Adrenal gland (tissue), 9 donors: ENCODE measurements at regions not wholly inside any gene's neighbourhood (a gene's known extent, or its start where the extent isn't known, plus 50 kb on each side); places are given as distances from the start of the nearest gene placed in this dataset.

Experiments
- DNase-seq, 7 donors: peaks; one replicate each; pipeline ENCODE4 v3.0.0-alpha.2; 2019 to 2020
- H3K27ac ChIP-seq, 5 donors: fragments of 200-600 bp; sonication (generic) in 4 of 5; 1 replicate in 3 of 5; 2 replicates in 2 of 5; pipeline versions ENCODE4 v1.5.1 to v1.8.0; 2016 to 2020; ENCODE audit warnings: mild to moderate bottlenecking in 1 of 5
- H3K27me3 ChIP-seq: fragments of 200-600 bp; 2 replicates; pipeline ENCODE4 v1.8.0; 2021
- H3K36me3 ChIP-seq, 2 donors: fragments of 200-600 bp; replicated peaks in 1 of 2; 1 replicate in 1 of 2; 2 replicates in 1 of 2; pipeline versions ENCODE4 v1.5.1 to v1.8.0; 2018 to 2022
- H3K4me1 ChIP-seq, 2 donors: fragments of 200-600 bp; replicated peaks in 1 of 2; 1 replicate in 1 of 2; 2 replicates in 1 of 2; pipeline versions ENCODE4 v1.5.1 to v1.8.0; 2018 to 2021
- H3K4me3 ChIP-seq, 4 donors: fragments of 200-600 bp; sonication (generic) in 3 of 4; one replicate each; pipeline ENCODE4 v1.5.1; 2016 to 2018
- H3K9me3 ChIP-seq, 3 donors: fragments of 200-600 bp; sonication (generic) in 1 of 3; replicated peaks in 1 of 3; 1 replicate in 2 of 3; 2 replicates in 1 of 3; pipeline versions ENCODE4 v1.5.1 to v1.8.0; 2016 to 2021
- CTCF ChIP-seq, 6 experiments: fragments of 450-650 bp in 4 of 6; fragments of 200-600 bp in 2 of 6; sonication (generic) in 1 of 6; IDR thresholded peaks; 1 replicate in 5 of 6; 2 replicates in 1 of 6; pipeline versions ENCODE4 v1.5.1 to v1.8.0; 2016 to 2021; ENCODE audit warnings: antibody characterized with exemption in 6 of 6, mild to moderate bottlenecking in 2 of 6, moderate library complexity in 1 of 6
- POLR2A ChIP-seq, 2 donors: fragments of 450-650 bp; IDR thresholded peaks; one replicate each; pipeline ENCODE4 v1.6.1; 2017; ENCODE audit warnings: antibody characterized with exemption in 2 of 2, mild to moderate bottlenecking in 2 of 2, moderate library complexity in 1 of 2
- WGBS, 4 donors: extraction: QIAGEN DNeasy Blood & Tissue Kit in 2 of 4; methylation state at CpG; one replicate each; pipeline versions ENCODE4 v1.1.5 to v1.1.7; 2013 to 2017; 5-methylcytosine and 5-hydroxymethylcytosine counted together
- intact Hi-C, 2 donors: fragments of 100-400 bp; cut with DNase I; formaldehyde crosslinking; loops; one replicate each; pipeline versions ENCODE4 v1.14.1 to v1.15.0; 2022 to 2023
- donor health status: healthy with polysubstance abuse.
- donor health status: Bipolar disorder and iron deficiency.
- donor health status: DM: yes; HTN: yes; CAD: no.
- donor health status: DM: no; HTN: no; CAD: no.
- donor health status: DM: no; HTN: no; CAD: no.

- Histone ChIP-seq H3K9me3 (no peaks in the 10 kb centered on the region), H3K36me3 (no peaks in the 10 kb centered on the region), H3K27me3 (no peaks in the 10 kb centered on the region), H3K4me3 (no peak overlapping the region), H3K4me1 (no peaks in the 10 kb centered on the region), H3K27ac (no peak overlapping the region)
- 91 to 94% (median 92%) methylated on average over 4 of the region's 4 CpGs for WGBS, 4 donors
- no peak for DNase-seq
- TF ChIP-seq CTCF (IDR thresholded peaks at IDR 0.05) (no peak), POLR2A (IDR thresholded peaks at IDR 0.05) (no peak)
- intact Hi-C loops: no loop called here
These were observed 418.2 kb downstream of the IRS2 start for GRCh38 chr13:109368230-109368629.

GRCh38 chr13:109366525-109366924 is 419.9 kb downstream of the IRS2 start:
- Histone ChIP-seq H3K4me3 (no peak overlapping the region), H3K9me3 (no peaks in the 10 kb centered on the region), H3K27me3 (no peaks in the 10 kb centered on the region), H3K27ac (no peak overlapping the region), H3K4me1 (no peaks in the 10 kb centered on the region), H3K36me3 (no peaks in the 10 kb centered on the region)
- WGBS, 4 donors: 94 to 100% (median 99%) methylated on average over 2 of the region's 2 CpGs
- no peak for DNase-seq
- TF ChIP-seq POLR2A (IDR thresholded peaks at IDR 0.05) (no peak), CTCF (IDR thresholded peaks at IDR 0.05) (no peak)
- intact Hi-C loops: no loop called here

- Histone ChIP-seq H3K9me3 (no peaks in the 10 kb centered on the region), H3K36me3 (no peaks in the 10 kb centered on the region), H3K4me3 (no peak overlapping the region), H3K27me3 (no peaks in the 10 kb centered on the region), H3K27ac (no peak overlapping the region), H3K4me1 (no peaks in the 10 kb centered on the region)
- intact Hi-C loops: no loop called here
- 86 to 93% (median 91%) methylated on average over 6 of the region's 6 CpGs for WGBS, 4 donors
- TF ChIP-seq CTCF (IDR thresholded peaks at IDR 0.05): no peak
- TF ChIP-seq POLR2A (IDR thresholded peaks at IDR 0.05): no peak
- DNase-seq: no peak
These were observed 423.0 kb downstream of the IRS2 start for GRCh38 chr13:109363431-109363830.

- 50 to 73% (median 65%) methylated on average over 2 of the region's 2 CpGs for WGBS, 4 donors
- Histone ChIP-seq H3K9me3 (no peaks in the 10 kb centered on the region), H3K27ac (no peak overlapping the region), H3K27me3 (no peaks in the 10 kb centered on the region), H3K36me3 (no peaks in the 10 kb centered on the region), H3K4me3 (no peak overlapping the region), H3K4me1 (no peaks in the 10 kb centered on the region)
- intact Hi-C loops: no loop called here
- no peak for TF ChIP-seq CTCF (IDR thresholded peaks at IDR 0.05)
- no peak for TF ChIP-seq POLR2A (IDR thresholded peaks at IDR 0.05)
- DNase-seq: no peak
These were observed 423.8 kb downstream of the IRS2 start for GRCh38 chr13:109362616-109363015.
